CD14-positive monocyte (primary cell): ENCODE measurements at regions not wholly inside any gene's neighbourhood (a gene's known extent, or its start where the extent isn't known, plus 50 kb on each side); places are given as distances from the start of the nearest gene placed in this dataset.

Source experiments
- DNase-seq, 3 donors: peaks; one replicate each; pipeline ENCODE4 v3.0.0-alpha.2; 2011 to 2022
- H2AFZ ChIP-seq: 2 replicates; pipeline ENCODE4 v1.6.0; 2012; ENCODE audit warnings: mild to moderate bottlenecking, low read depth, low read length, inconsistent platforms; ENCODE audit not compliant: insufficient read depth, poor library complexity, severe bottlenecking
- H3K27ac ChIP-seq, 2 donors: 1 replicate in 1 of 2; 2 replicates in 1 of 2; pipeline ENCODE4 v1.5.1; 2012 to 2013; ENCODE audit warnings: low read length in 2 of 2, control low read depth in 1 of 2, inconsistent platforms in 1 of 2, low read depth in 1 of 2, mild to moderate bottlenecking in 1 of 2
- H3K27me3 ChIP-seq, 2 donors: one replicate each; pipeline versions ENCODE4 v1.6.0 to v1.6.1; 2011 to 2013; ENCODE audit warnings: low read length in 2 of 2; ENCODE audit not compliant: control insufficient read depth in 2 of 2, insufficient read depth in 2 of 2
- H3K36me3 ChIP-seq, 2 donors: replicated peaks in 1 of 2; 1 replicate in 1 of 2; 2 replicates in 1 of 2; pipeline versions ENCODE4 v1.5.1 to v1.6.1; 2012 to 2013; ENCODE audit warnings: low read length in 2 of 2, control low read depth in 1 of 2, inconsistent platforms in 1 of 2, mild to moderate bottlenecking in 1 of 2; ENCODE audit not compliant: insufficient read depth in 2 of 2, control insufficient read depth in 1 of 2
- H3K4me1 ChIP-seq, 2 donors: 1 replicate in 1 of 2; 2 replicates in 1 of 2; pipeline versions ENCODE4 v1.5.1 to v1.6.1; 2012 to 2013; ENCODE audit warnings: low read length in 2 of 2, control low read depth in 1 of 2, inconsistent platforms in 1 of 2, mild to moderate bottlenecking in 1 of 2, moderate library complexity in 1 of 2; ENCODE audit not compliant: insufficient read depth in 2 of 2, control insufficient read depth in 1 of 2
- H3K4me2 ChIP-seq: replicated peaks from 2 replicates; pipeline ENCODE3; 2012; ENCODE audit warnings: low read length, moderate library complexity, mild to moderate bottlenecking; ENCODE audit not compliant: poor library complexity, severe bottlenecking; ENCODE audit errors: extremely low read depth
- H3K4me3 ChIP-seq, 3 experiments: fragments of 200-600 bp in 1 of 3; sonication (generic) in 1 of 3; replicated peaks in 1 of 3; 1 replicate in 2 of 3; 2 replicates in 1 of 3; pipeline ENCODE4 v1.5.1; 2011 to 2013; ENCODE audit warnings: low read length in 3 of 3, mild to moderate bottlenecking in 3 of 3, control low read depth in 2 of 3, low read depth in 2 of 3, inconsistent platforms in 1 of 3, moderate library complexity in 1 of 3
- H3K79me2 ChIP-seq: 2 replicates; pipeline ENCODE4 v1.6.0; 2012; ENCODE audit warnings: mild to moderate bottlenecking, control low read depth, inconsistent platforms, low read length, moderate library complexity; ENCODE audit not compliant: insufficient read depth
- H3K9ac ChIP-seq: 2 replicates; pipeline ENCODE4 v1.6.0; 2017; ENCODE audit warnings: low read length, mild to moderate bottlenecking; ENCODE audit not compliant: insufficient read depth, poor library complexity, severe bottlenecking
- H3K9me3 ChIP-seq, 2 donors: replicated peaks in 1 of 2; 1 replicate in 1 of 2; 2 replicates in 1 of 2; pipeline versions ENCODE4 v1.5.1 to v1.6.1; 2012 to 2013; ENCODE audit warnings: low read length in 2 of 2, control low read depth in 1 of 2; ENCODE audit not compliant: control insufficient read depth in 1 of 2, insufficient read depth in 1 of 2
- H4K20me1 ChIP-seq: 2 replicates; pipeline ENCODE4 v1.6.0; 2012; ENCODE audit warnings: mild to moderate bottlenecking, low read length, control low read depth, moderate library complexity; ENCODE audit not compliant: insufficient read depth
- H3K27ac Mint-ChIP-seq, 7 donors: one replicate each; pipeline ENCODE4 v1.8.0; 2020; ENCODE audit warnings: mild to moderate bottlenecking in 7 of 7, mixed read lengths in 7 of 7, moderate library complexity in 6 of 7, inconsistent platforms in 2 of 7
- H3K27me3 Mint-ChIP-seq, 3 donors: one replicate each; pipeline ENCODE4 v1.8.0; 2021 to 2022; ENCODE audit warnings: low read depth in 3 of 3, mild to moderate bottlenecking in 3 of 3, mixed read lengths in 3 of 3, moderate library complexity in 3 of 3, inconsistent platforms in 1 of 3
- H3K36me3 Mint-ChIP-seq, 2 donors: one replicate each; pipeline ENCODE4 v1.8.0; 2020; ENCODE audit warnings: mixed read lengths in 2 of 2, inconsistent platforms in 1 of 2, mild to moderate bottlenecking in 1 of 2
- H3K4me1 Mint-ChIP-seq: one replicate; pipeline ENCODE4 v1.8.0; 2020; ENCODE audit warnings: mild to moderate bottlenecking, mixed read lengths
- H3K4me3 Mint-ChIP-seq, 2 donors: one replicate each; pipeline ENCODE4 v1.8.0; 2020; ENCODE audit warnings: mild to moderate bottlenecking in 2 of 2, mixed read lengths in 2 of 2, moderate library complexity in 1 of 2
- H3K9me3 Mint-ChIP-seq, 7 donors: one replicate each; pipeline ENCODE4 v1.8.0; 2020 to 2022; ENCODE audit warnings: mixed read lengths in 7 of 7, mild to moderate bottlenecking in 6 of 7, moderate library complexity in 6 of 7, inconsistent platforms in 2 of 7
- CTCF ChIP-seq: fragments of 200-600 bp; IDR thresholded peaks from one replicate; pipeline ENCODE4 v1.8.0; 2022; ENCODE audit warnings: antibody characterized with exemption, mild to moderate bottlenecking
- WGBS: methylation state at CpG from one replicate; pipeline ENCODE4 v1.1.5; 2013; ENCODE audit warnings: missing lambda C conversion rate; ENCODE audit not compliant: insufficient coverage; 5-methylcytosine and 5-hydroxymethylcytosine counted together
- intact Hi-C, 2 donors: fragments of 100-400 bp; cut with micrococcal nuclease; formaldehyde crosslinking; loops; one replicate each; pipeline versions ENCODE4 v1.15.0 to v1.15.1; 2023

- Histone ChIP-seq H3K79me2 (no peaks in the 10 kb centered on the region), H3K4me1 (no peaks in the 10 kb centered on the region), H3K4me2 (no peak overlapping the region), H3K4me3 (no peak overlapping the region), H3K9ac (no peak overlapping the region), H3K27me3 (no peaks in the 10 kb centered on the region), H2AFZ (no peak overlapping the region), H3K27ac (no peak overlapping the region), H3K9me3 (no peaks in the 10 kb centered on the region), H4K20me1 (no peaks in the 10 kb centered on the region), H3K36me3 (no peaks in the 10 kb centered on the region)
- H3K4me1 Mint-ChIP-seq: no peaks in the 10 kb centered on the region
- no peak for DNase-seq
- intact Hi-C loops: no loop called here
- H3K9me3 Mint-ChIP-seq: peaks cover under 1 to 10% (median 3%) of the 10 kb centered on the region in 7 donors
- peaks cover 3 to 10% (median 4%) of the 10 kb centered on the region in 3 donors for H3K27me3 Mint-ChIP-seq
- H3K4me3 Mint-ChIP-seq: no peak overlapping the region
- 83% methylated on average over 5 of the region's 6 CpGs for WGBS
- no peaks in the 10 kb centered on the region for H3K36me3 Mint-ChIP-seq
- H3K27ac Mint-ChIP-seq: peak overlapping the region in 1 of 7 donors; percentile 33
- TF ChIP-seq CTCF: no peak
Observed at GRCh38 chr2:890791-891190, 59.9 kb upstream of the SNTG2 start.

- H3K27ac ChIP-seq: no peak overlapping the region
- Mint-ChIP-seq H3K9me3 (peaks cover 0 to 7% (median 0%) of the 10 kb centered on the region in 7 donors), H3K27me3 (peaks cover 3 to 9% (median 4%) of the 10 kb centered on the region in 3 donors), H3K4me1 (no peaks in the 10 kb centered on the region), H3K36me3 (no peaks in the 10 kb centered on the region), H3K4me3 (no peak overlapping the region), H3K27ac (no peak overlapping the region)
- no peak for TF ChIP-seq CTCF
- no peaks in the 10 kb centered on the region for H3K36me3 ChIP-seq
- no peaks in the 10 kb centered on the region for H4K20me1 ChIP-seq
- no peak overlapping the region for H2AFZ ChIP-seq
- no peak overlapping the region for H3K4me3 ChIP-seq
- intact Hi-C loops: no loop called here
- no peaks in the 10 kb centered on the region for H3K4me1 ChIP-seq
- 82% methylated on average over 7 of the region's 8 CpGs for WGBS
- no peak overlapping the region for H3K9ac ChIP-seq
- H3K27me3 ChIP-seq: no peaks in the 10 kb centered on the region
- H3K9me3 ChIP-seq: no peaks in the 10 kb centered on the region
- DNase-seq: no peak
- H3K4me2 ChIP-seq: no peak overlapping the region
- no peaks in the 10 kb centered on the region for H3K79me2 ChIP-seq
Observed at GRCh38 chr2:890214-890613, 60.4 kb upstream of the SNTG2 start.
